IPS DF 4.7 (cell line): ENCODE measurements at regions not wholly inside any gene's neighbourhood (a gene's known extent, or its start where the extent isn't known, plus 50 kb on each side); places are given as distances from the start of the nearest gene placed in this dataset.
A peak's percentile ranks its signal among the peaks of the same experiment; 100 is the strongest.

Source experiments
- DNase-seq: peaks from one replicate; pipeline ENCODE4 v3.0.0-alpha.2; 2013; ENCODE audit warnings: low spot score; ENCODE audit errors: extremely low read depth

DNA sequence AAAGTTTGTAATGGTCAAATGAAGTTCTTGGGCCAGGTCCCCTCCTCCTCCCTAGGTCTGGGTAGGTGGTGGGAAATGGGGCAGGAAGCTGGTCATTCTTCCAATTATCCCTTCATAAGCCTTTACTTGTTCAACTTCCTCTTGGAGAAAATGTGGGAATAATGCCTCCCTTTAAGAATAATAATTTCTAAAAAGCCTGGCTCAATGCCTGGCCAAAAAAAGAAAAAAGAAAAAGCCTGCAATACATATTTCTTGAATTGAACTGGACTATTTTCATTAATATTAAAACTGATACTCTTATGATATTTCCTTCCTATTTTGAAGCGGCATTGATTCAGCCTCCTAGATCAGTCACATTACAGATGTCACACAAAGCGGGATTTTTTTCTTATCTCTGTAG lies 600.9 kb downstream of the CCDC171 start:
- DNase-seq: no peak

DNA sequence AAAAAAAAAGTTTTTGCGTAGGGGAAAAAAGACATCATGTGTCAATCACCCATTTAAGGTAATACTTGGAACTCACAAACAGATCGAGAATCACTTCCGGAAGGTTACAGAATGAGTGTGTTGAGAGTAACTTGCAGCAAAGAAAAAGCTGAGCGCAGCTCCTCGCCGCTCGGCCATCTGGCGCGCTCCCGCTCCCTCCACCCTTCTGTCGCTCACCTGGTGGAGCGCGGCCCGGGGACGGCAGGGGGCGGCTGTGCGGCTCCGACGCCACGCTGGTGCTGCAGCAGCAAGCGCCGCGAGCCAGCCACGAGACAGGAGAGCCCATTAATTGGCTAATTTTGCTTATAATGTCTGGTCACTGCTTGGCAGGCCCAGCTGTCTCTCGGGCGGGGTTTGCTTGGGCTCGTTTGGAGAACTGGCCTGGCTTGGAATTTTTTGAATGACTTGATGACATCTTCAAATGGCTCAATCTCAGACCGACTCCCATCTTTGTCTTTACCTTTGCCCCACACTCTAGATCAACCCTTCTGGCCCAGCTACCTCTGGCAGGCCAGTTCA lies 601.8 kb downstream of the CCDC171 start:
- DNase-seq: no peak

DNA sequence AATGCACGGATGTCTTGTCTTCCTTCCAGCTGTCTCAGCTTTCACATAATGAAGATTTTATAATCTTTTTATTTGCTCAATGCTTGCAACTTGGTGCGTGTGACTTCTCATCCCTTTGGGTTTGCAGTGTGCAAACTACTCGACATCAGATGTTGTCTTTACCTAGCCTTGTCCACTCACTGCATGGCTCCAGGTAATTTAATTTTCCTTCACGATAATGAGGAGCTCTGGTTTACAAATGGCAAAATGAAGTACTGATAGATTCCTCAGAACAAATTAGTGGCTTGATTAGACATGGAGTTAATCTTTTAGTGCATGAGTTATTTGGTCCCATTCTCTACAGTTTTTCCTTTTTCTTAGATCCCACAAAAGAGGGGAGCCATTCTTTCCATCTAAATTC lies 603.0 kb downstream of the CCDC171 start:
- no peak for DNase-seq

DNA sequence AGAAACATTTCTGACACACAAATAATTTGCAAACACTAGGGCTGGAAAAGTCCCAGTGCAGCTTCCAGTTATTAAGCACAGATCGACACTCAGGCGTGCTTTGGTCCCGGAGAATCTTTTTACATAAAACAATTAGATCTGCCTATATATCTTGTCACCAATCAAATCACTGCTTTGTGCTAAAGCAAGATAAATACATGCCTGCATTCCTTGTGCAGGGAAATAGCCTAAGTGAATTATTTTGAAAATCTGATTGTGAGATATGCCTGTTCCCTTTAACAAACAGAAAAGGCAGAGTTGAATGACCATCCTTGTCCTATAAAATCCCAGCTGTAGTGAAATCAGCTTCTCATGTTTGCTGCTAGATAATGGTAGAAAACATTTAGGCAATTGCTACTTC lies 604.4 kb downstream of the CCDC171 start:
- DNase-seq: no peak

DNA sequence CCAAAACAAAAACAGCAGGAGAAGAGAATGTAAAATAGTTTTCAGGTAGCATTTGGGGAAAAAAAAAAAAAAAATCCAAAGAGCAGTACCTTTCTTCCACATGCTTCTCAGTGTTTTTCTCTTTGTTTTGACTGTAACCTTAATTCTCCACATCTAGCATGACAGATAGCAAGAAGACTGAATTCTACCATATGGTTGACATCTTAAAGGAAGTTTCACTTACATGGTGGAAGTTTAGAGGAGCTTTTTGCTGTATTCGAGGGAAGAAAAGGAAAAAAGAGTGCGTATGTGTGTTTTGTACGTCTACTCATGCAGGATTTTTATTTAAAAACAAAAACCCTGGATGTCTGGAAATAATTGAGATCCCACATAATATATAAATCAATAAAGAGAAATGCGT lies 604.8 kb downstream of the CCDC171 start:
- no peak for DNase-seq

DNA sequence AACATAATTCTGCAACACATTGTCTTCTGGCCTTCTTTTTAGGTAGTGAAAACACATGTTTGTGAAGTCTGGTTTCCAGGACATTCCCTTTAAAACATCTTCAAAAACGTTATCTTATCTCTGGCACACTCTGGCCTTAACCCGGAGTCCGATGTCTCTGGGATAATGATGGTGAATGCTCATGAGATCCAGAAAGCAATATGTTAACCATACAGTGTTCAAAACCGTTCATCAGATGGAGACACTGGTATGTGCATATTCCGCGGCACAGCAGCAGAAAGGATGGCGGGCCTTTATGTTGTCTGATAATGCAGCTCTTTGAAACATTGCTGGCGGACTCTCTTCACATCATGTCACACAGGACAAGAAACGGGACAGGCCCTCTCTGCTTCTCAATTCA lies 605.2 kb downstream of the CCDC171 start:
- no peak for DNase-seq

DNA sequence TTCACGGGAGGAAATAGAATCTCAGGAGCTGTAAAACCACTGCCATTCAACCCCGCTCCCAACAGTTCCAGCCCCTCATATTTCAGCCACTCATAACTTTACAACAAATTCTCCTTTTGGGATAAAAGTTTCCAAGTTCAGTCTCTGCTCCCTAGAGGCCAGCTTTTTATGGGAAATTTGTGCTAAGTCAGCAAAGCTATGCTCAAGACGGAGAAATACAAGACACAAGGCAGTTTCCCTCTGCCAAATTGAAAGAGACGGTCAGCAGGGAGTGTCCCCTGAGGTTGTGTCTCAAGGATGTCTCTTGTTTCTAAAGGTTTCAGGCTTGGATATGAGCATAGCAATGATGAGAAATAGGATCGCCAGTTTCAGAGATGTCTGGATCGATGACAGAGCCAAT lies 608.6 kb downstream of the CCDC171 start:
- DNase-seq: no peak

DNA sequence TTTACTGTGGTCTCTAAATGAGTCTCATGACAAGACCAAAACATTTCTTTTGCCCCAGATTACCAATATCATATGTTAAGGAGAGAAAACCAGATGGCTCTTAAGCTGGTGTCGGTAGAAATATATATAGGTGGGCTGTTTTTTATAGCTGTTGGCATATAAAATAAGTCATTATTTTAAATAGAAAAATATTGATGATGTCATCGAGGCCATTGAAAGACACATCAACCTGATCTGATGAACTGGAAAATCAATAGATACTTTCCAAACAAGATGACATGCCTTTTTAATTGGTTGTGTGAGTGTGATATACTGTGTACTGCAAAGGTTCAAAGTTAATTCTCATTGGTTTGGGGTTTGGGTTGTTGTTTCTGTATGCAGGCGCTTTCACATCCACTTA lies 617.3 kb downstream of the CCDC171 start:
- no peak for DNase-seq

DNA sequence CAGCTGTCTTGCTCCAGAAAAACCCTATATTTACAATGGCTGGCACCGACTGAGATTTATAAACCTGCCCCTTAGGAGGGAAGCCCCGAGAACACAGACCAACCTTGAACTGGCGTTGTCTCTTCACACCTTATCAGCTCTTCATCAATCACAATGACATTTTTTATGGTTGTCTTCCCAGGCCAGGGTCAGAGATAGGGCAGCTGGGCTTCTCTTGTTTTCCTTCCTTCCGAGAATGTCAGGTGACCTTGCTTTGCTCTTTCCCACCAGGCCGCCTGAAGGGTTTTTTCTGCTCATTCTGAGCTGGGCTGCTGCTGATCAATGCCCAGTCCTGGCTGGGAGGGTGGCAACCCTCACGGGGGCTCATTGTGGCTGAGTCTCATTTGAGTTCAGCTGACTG lies 619.1 kb downstream of the CCDC171 start:
- DNase-seq: no peak

DNA sequence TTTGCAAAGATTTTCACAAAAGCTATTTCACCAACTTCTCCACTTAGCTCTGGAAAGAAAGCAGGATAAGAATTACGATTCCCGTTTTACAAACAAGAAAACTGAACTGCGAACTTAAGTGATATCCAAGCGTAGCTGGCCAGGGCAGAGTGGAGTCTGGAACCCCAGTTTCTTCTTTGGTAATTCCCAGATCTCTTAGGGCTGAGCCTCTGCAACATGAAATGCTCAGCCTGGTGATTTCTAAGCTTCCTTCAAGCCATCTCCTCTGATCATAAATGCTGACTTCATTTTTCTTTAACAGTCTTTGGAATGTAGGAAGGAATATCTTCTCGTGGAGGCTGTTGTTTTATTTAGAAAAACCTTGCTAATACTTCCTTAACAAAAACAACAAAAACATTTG lies 620.0 kb downstream of the CCDC171 start:
- DNase-seq: no peak

DNA sequence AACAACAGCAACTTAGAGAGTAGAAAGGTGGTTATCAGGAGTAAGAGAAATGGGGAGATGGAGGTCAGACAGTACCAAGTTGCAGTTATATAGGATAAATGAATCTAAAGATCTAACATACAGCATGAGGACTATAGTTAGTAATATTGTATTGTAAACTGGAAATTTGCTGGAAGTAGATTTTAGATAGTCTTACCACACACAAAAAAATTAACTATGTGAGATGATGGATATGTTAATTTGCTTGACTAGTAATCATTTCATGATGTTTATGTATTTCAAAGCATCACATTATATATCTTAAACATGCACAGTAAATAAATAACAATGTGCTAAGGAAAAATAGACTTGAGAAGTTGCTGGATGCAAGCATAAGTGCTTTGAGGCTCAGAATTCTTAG lies 622.1 kb downstream of the CCDC171 start:
- no peak for DNase-seq

DNA sequence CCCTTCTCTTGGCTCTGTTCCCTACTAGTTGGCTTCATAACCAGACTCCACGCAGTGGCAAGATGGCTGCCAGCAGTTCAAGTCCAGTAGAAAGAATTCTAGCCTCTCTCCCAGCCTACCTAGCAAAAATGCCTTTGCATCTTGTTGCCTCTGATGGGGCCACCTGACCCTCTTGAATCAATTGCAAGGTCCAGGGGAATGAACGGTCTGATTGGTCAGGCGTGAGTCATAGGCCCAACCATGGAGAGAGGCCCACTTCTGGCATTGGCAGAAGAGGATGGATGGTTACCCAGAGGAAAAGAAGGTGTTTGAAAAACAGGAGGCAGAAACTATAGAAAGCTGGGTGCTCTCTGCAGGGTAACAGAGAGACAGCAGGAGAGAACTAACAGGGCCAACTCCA lies 622.6 kb downstream of the CCDC171 start:
- no peak for DNase-seq

DNA sequence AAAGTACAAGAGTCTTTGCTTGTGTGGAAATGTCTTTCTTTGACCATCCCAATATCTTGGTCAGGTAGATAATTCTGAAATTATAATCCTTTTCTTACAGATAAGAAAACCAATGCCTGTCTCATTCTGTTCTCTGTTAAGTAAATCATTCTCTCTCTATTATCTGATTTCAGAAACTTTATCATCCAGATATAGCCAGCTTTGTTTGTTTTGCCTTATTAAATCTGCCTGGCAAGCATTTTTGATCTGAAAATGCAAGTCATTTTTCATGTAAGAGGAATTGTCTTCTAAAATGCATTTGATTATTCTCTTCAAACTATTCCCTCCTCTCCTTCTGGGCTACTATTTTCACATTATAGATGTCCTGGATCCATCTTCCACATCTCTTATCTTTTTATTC lies 625.5 kb downstream of the CCDC171 start:
- DNase-seq: no peak

DNA sequence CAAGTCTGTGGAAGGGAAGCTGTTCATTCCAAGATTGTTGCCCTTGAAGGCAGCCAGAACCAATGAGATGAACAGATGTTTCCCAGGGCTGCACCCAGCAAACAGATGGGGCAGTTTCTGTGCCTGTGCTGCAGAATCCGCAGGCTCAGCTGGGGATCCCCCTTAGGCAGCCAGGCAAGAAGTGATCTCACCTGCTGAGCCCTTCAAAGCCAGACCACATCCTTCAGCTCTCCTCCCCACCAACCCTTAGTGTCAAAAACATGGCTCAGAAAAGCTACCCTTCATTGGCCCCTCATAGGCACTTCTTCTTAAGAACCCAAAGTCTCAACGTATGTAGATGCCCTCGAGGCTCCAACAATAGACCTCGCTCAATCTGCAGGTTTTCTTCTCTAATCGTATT lies 626.7 kb downstream of the CCDC171 start:
- no peak for DNase-seq

DNA sequence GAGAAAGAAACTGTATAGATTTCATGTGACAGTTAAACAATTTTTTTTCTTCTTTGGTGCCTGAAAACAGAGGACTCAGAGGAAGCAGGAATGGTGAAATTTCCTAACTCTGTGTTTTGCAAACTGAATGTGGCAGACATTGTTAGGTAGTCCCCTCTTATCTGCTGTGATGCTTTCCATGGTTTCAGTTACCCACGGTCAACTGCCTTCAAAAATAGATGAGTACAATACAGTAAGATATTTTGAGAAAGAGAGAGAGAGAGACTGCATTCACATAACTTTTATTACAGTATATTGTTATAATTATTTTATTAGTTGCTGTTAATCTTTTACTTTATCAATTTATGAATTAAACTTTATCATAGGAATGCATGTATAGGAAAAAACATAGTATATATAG lies 627.2 kb downstream of the CCDC171 start:
- DNase-seq: no peak

DNA sequence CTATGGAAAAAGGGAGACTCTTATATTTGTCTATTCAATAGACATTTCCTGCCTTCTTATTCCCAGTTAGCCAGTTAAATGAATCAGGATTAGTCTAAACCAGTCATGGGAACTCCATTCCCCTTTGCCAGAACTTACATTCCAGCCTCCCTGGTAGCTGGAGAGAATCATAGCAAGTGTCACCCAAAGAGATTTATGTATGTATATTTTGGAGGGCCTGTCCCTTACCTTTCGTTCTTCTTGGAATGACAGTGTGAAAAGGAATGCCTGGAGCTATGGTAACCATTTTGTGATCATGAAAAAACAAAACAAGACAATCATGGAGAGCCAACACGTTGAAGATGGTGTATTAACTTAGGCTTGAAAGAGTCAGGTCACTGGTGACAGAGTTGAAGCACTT lies 627.7 kb downstream of the CCDC171 start:
- DNase-seq: no peak

DNA sequence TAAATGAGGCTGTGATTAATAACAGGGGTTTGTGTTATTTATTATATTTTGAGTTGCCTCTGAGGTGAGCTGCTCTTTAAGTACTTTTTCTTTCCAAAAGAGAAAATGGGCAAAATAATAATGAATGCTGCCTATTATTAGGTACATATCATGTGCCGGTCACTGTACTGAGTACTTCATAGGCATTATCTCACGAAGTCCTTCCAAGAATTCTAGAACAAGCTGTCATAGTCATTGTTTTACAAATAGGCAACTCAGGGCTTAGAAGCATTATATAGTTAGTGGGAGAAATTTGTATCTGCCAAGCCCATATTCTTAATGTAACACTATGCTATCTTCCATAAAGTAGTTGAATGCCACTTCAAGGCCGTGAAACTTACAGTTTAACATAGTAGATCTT lies 628.7 kb downstream of the CCDC171 start:
- no peak for DNase-seq

DNA sequence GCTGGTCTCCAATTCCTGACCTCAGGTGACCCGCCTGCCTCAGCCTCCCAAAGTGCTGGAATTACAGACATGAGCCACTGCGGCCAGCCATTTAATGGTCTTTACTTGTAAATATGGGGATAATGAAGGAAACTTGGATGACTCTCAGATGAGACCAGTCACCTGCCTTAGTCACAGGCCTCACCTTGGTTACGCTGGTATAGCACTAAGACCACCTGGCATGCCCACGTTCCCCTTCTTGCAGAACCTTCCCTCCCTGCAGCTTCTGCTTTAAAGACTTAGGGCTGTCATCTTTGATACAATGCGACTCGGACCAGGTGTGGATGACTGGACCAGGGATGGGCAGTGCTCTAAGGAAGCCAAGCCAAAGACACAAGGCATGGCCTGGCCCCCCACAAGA lies 629.9 kb downstream of the CCDC171 start:
- no peak for DNase-seq

DNA sequence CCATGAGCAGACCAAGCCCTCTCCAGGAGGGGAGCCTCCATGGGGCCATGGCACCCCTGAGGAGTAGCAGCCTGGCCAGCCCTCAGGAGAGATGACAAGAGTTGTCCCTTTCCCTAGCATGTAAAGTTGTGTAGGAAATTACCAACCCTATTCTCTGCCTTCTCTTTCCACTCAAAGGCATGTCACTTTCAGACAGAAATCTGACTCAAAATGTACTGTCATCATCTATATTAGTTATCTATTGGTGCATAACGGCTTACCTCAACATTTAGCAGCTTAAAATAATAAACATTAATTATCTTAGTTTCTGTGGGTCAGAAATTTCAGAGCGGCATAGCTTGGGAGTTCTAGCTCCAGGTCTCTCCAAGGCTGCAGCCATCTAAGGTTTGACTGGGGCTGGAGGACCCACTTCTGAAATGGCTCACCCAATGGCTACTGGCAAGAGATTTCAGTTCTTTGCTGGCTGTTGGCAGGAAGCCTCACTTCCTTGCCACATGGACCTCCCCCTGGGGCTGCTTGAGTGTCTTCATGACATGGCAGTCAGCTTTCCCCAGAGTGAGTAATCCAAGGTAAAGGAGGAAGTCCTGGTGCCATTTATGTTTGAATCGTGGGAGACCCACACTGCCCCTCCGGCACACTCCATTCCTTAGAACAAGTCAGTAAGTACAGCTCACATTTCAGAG lies 632.3 kb downstream of the CCDC171 start:
- no peak for DNase-seq

DNA sequence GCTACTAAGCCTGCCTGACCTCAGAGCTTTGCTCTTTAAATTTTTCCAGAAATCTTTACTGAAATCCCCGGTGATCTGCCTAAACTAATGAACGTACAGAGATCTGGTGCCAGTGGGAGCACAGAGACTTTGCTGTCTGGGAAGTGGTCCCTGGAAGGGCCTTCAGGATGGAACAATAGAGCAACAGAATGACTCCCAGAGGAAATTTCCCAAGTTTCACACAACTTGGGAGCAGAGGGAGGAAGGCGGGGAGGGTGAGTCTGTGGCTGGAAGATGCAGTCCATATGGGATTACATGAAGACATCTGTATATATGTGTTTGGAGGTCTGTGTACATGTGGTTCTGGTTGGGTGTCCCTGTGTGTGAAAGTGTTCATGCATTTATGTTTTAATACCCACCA lies 638.3 kb downstream of the CCDC171 start:
- no peak for DNase-seq

DNA sequence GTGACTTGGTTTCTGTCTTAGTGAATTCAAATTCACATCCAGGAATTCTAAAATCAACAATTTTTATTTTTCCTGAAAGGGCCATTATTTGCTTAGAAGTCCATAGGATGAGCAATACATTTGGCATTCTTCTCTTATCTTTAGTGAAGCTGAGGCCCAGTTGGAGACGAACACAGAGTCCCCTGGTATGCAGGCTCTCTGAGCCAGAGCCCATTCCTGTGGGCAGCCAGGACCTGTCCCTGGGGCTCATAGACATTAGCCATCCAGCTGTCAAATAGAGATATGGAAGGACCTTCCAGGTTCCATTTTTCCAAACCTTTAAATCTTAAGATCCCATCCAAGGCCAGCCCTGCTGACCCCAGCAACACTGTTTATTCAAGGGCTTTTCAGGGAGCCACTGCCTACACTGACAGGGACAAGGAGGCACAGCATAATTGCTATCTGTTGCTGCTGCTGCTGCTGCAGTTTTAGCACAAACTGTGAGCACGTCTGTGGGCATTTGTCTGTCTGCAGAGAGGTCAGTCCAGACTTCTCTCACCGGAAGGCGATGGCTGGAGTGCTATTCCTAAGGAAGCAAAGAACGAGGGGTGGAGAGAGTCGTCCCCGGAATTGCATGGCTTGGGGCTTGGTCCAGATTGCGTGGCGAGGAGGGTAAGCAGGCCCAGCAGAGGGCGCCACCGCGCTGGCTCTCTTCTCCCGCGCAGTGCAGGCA lies 639.0 kb downstream of the CCDC171 start:
- DNase-seq: peak; percentile 33

DNA sequence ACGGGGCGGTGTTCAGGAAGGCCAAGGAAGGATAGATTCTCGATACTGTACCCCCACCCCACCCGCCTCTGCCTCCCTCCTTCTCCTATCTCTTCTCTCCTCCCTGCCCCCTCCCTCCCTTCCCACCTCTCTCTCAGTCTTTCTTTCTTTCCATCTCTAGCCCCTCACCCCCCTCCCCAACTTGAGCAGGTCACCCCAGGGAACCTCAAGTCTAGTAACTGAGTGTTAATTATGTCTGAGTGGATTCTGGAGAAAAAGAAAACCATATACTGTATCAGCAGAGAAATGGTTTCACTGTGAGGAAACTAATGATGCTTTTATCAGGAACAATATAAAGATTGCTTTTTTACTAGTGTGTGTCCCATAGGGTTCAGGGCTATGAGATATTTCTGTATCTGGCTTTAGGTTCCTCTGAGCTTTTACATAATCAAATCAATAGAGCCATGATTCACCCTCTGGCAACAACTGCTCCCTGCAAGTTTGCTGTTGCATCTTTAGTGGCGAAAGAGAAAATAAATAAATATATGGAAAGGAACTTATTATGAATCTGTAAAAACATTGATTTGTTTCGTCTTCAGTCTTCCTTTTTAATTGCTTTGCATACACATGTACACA lies 639.7 kb downstream of the CCDC171 start:
- DNase-seq: no peak

DNA sequence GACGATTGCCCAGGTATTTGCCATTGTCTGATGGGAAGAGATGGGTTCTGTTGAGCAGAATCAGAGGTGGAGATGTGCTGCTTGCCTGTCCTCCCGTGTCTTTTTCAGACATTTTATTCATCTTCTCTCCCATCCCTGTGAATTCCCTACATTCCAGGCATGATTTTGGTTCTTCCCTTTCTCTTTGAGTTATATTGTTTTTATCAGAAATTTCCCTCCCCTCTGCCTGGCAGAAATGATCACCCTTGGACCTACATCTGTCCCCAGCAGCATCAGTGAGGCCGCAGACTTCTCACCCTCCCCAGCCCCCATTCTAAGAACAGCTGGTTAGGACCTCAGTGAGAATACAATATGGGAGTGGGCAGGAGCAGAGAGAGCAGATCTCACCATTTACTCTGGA lies 640.2 kb downstream of the CCDC171 start:
- DNase-seq: no peak
